T-helper 1 cell (primary cell): ENCODE measurements at regions not wholly inside any gene's neighbourhood (a gene's known extent, or its start where the extent isn't known, plus 50 kb on each side); places are given as distances from the start of the nearest gene placed in this dataset.

Experiments used
- DNase-seq, 5 donors: peaks; one replicate each; pipeline ENCODE4 v3.0.0-alpha.2; 2012 to 2020

DNA sequence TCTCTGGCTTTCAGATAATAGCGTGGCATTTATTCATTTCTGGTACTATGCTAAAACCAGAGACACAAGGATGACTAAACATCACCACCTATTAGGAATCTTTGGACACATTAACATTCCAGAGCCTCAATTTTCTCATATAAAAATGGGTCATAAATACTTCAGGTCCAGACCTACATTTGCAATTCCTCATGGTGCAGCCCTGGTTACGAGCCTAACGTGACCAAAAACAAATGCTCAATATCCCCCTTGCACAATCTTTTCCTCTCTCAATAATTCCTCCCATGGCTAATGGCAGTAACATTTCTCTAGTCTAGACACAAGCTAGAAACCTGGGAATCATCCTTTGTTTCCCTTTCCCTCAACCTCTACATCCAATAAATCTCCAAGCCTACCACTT lies 112.8 kb upstream of the NABP1 start:
- no peak for DNase-seq

DNA sequence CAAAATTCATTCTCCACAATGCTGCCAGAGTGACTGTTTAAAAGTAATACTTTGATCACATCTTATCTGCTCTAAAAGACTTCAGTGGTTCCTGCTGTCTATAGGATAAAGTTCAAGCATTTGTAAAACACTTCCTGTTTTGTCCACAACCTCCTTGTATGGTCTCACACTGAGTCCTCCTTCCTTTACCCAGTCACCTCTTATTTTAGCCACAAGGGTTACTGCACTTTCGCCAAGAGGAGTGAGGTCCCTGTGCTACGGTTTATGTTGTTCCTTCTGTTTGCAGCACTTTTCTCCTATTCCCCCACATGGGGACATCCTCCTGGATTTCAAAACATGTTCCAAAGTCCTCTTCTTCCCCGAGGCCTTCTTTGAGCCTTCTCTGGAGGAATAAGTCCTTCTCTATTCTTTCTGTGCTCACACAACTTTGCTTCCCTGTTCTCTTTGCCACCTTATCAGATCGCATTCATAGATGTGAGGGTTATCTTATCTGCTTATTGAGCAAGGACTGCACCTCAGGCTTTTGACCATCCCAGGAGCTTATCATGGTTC lies 112.2 kb upstream of the NABP1 start:
- peak in 1 of 5 donors; percentile 29 for DNase-seq

DNA sequence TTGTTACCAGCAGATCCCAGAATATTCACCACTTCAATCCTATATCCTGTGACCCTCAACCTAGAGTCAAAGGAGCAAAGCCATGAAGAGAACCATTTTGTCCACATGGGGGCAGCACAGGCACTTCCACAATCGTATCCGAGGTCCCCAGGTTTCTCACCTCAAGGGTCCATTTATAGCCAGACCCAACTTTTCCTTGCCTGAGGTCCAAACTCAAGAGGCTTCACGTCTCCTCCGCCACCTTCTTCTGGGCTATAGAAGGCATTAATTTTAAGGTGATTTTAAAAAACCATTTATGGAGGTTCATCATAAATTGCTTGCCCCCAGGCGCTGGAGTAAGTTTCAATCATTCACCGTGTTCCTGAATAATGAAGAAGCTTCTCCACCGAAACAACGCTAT lies 111.6 kb upstream of the NABP1 start:
- DNase-seq, result peak; percentile 20 to 63 (median 47)

DNA sequence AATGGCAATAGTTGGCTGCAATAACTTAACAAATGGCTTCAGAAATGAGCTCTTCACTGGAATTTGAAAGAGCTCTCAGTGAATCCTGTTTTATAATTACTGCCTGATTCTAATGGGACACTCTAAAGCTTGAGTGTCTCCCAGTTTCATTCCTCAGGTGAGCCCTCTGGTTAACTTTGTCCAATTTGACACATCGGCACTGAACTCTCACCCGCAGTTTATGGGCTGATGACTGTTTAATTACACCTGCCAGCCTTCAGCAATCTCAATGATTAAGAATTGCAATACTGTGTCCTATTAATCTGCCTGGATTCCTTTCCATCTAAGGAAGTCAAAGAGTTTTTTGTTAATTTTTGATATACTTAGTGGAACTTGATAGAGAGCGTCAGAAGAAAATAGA lies 110.7 kb upstream of the NABP1 start:
- DNase-seq, result no peak

DNA sequence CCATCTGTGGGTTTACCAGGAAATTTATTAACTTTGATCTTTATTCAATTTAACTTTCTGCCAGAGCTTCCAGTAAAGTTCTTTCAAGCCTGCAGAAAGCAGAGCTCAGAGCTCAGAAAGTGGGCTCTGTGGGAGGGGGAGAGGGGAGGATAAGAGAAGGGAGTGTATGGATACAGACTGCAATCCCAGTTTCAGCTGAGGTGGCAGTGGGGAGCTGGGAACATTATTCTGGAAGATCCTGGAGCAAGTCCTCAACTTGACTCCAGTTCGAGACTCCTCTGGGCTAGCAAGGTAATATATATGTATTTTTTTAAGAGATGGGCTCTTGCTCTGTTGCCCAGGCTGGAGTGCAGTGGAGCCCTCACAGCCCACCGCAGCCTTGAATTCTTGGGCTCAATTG lies 108.9 kb upstream of the NABP1 start:
- DNase-seq, result no peak

DNA sequence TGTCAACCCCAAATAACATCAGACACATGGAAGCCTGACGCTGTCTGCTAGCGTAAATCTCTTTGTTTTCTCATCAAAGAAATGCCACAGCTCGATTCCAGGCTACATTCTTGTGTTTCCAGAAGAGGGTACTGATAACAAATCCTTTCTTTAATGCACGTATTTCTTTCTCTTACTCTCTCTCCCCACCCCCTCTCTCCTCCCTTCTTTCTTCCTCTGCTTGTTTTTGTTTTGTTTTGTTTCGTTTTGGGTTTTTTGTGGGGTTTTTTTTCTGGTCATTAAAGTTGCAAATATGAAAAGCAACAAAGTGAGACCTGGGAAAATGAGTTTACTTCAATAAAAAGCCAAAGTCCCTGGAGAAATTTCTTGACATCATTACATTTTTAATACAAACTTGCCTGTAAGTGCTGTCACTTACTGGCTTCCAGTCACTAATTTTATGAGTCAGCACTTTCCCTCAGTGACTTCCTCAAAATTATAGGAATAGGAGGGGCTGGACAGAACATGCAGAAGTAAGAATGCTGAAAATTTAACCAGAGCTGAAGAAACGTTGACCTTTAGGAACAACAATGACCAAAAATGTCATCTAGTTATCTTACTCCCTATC lies 106.7 kb upstream of the NABP1 start:
- peak in 1 of 5 donors; percentile 69 for DNase-seq

DNA sequence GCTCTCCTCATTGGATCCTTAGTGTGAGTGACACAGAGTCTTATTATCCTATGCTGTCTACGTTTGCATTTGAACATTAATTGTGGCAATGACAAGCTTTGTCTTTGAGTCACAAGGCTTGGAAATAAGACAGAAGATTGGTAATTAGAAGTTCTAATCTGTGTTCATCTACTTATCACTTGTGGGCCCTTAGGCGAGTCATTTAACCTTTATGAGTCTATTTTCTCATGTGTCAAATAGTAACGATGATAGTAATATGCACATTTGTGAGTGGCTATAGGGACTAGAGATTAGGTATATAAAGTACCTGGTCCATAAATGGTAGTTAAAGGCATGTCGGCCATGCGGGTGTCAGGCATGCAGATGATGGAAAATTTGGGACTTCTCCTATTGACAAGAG lies 105.6 kb upstream of the NABP1 start:
- DNase-seq, result no peak

DNA sequence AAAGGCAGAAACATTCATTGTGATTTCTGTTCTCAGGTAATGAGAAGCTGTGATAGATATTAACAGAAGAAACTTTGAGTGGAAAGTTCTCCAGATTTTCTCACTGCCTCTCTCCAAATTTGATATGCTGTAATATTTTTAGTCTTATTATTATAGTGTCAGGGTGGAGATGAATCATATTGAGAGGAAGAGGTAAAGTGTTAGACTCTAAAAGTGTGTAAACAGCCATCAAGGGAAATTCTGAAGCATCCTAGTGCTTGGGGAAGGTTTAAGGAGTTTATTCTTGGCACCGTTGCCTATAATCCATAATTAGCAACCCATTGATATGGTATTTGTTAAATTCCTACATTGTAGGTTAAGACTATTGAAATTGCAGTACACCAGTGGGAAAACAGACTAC lies 104.7 kb upstream of the NABP1 start:
- DNase-seq, result no peak

DNA sequence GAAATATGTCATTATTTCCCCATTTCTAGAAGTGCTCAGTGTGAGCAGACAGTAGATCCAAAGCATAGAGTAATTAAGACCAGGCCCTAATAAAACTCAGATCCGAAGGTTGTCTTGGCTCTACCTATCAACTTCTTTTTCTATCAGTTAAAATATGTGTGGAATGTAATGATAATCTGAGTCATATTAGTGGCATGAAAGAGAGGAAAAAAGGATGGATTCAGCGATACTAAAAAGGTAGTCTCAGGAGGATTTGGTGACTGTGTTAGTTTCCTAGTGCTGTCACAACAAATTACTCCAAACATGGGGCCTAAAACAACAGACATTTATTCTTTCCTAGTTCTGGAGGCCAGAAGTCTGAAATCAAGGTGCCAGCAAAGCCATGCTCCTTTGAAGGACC lies 103.7 kb upstream of the NABP1 start:
- DNase-seq, result no peak

DNA sequence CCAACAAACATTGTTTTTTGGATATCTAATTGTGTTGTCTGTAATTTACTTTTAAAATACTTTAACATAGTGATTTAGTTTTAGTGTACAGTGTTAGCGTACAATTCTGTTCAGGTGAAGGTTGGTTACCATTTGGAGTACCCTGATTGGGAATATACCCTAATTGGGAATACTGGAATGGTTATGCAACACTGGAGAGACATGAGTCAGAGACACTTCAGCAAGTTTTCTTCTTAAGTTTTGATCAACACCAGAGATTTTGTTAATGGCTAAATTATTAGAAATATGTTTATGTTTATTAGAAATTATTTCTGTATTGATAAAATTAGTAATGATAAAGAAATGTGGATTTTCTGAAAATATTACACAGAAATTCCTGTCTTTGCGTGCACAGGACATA lies 100.3 kb upstream of the NABP1 start:
- no peak for DNase-seq

DNA sequence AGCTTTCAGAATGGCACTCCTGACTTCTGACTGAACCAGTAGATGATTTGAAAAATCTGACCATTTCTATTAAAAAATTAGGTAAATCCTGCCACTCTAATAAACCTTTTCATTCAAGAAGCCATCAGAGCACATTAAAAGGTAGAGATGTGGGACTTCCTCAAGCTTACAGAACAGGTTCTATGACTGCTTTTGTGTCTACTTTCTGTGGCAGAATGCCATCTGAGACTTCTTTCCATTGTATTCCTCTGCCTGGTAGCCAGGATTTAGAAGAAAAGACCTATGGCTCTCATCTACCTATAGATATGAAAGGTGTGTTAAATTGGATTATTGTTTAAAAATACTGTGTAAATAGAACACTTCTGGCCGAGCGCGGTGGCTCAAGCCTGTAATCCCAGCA lies 99.9 kb upstream of the NABP1 start:
- no peak for DNase-seq

DNA sequence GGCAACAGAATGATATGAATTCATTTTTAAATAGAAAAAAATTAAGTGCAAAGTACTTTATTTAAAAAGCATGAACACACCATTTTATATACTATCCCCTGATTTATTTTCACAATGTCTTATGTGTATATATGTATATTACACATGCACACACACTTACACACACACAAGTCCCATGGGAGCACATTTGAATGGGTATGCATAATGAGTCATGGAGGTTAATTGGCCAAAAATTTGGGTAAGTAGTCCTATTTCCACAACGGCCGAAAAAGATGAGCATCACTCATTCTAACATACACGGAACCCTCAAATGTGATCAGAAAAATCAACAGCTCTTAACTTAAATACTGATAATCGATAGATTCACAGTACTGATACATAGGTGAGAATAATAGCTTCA lies 97.4 kb upstream of the NABP1 start:
- no peak for DNase-seq

DNA sequence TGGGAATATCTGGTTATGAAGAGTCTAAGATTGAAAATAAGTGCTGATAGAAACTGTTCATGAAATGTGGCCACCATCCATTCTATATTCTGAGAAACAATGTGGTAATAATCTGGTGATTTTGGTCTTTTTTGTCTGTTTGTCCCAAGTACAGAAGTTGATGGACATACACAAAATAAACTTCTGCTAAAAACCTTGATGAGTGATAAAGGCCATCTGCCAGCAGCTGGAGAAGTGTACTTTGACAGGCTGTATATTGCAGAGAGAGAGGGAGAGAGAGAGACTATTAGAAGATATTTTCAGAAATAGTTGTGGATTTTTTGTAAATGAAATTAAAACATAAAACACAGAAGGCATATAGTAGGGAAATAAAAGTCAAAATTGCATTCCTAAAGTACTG lies 96.9 kb upstream of the NABP1 start:
- no peak for DNase-seq

DNA sequence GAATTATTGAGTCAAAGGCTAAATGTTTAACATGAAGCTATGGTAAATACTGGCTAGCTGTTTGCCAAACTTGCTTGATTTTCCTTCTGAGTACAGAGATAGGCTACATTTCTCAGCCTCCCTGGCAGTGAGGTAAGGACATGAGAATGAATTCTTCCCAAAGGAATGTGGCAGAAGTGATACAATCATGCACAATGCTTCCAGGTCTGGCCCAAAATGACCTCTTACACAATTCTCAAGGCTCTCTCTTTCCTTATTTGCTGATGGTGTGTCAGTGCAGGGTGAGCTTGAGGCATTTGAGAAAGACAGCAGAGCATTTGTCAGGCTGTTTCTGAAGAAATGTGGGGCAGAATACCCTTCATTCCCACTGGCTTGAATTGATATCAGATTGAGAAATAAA lies 95.6 kb upstream of the NABP1 start:
- DNase-seq, result no peak

DNA sequence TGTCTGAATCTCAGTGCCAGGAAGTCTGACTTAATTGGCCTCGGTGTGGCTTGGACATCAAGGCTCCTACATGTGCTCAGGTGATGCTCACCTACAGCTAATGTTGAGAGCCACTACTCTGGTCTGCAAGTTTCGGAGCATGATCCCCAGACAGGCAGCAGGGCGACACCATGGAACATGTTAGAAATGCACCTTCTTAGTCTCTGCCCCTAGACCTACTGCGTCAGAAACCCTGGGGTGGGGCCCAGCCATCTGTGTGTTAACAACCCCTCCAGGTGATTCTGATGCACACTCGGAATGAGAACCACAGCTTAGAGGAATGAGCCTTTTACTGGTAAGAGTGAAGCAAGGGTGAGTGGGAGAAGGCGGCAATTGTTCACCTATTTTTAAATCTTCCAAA lies 86.9 kb upstream of the NABP1 start:
- no peak for DNase-seq

DNA sequence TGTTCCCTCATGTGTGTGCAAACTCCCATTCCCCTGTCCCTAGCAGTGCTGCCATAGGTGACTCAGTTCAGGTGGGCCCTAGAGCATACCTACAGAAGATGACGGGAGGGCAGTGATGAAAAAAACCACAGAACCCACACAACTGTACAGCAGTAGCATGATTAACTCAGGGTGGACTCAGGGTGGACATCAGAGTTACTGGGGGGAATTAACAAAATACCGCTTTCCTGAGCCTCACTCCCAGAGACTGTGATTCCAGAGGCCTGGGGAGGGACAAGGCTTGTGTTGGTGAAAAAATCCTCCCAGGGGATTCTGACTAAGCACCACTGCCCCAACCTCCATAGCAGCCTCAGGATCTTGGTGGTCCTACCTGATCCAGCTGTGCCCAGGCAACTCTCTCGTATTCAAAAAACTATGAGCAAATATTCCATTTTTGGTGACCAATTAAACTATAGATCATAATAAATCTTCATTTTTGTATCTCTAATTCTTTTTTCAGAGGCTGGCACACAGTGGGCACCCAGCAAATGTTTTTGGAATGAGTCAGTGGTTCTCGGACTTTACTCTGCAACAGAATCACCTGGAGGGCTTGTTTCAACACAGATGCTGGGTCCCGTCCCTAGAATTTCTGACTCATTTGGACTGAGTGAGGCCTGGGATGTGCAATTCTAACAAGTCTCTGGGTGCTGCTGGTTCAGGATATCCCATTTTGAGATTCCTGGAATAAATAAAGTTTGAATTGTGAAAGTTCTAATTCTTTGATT lies 84.1 kb upstream of the NABP1 start:
- DNase-seq, result no peak

DNA sequence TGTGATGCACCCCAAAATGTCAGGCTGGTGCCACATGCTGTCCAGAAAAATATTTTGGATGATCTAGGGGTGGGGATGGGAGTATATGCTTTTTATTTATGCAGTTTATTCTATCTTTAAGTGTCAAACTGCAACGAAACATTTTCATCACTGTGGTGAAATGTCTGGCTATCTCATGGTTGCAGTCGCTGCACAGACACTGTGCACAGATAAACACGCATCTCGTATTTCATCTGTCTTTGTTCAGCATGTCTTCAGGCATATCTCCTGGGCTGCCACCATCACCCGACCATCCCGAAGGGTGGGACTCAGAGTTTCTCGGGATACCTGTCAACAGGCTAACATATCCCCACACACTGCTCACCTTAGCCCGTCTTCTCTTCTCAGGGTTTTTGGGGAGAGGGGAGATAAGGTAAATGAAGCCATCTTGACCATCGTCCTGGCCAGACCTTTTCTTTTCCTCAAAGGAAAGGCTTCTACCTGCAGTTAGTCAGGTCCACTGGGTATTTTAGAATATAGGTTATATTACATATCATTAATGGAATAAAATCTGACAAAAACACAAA lies 80.7 kb upstream of the NABP1 start:
- no peak for DNase-seq

DNA sequence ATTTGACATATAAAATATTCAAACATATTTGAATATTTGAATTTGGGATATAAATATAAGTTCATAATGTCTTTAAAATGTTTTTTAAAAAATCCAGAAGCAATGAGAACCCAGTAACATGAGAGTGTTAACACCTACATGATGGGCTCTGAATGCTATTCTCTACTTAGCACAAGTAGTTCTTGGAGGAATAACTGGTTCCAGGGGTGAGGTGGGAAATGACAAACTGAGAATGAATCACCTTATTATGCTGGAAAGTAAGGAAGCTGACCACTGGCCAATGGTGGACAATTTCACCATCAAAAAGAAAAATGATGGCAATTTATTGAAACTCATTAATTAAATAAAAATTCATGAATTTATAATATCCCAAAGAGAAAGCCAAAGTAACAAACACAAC lies 79.6 kb upstream of the NABP1 start:
- no peak for DNase-seq

DNA sequence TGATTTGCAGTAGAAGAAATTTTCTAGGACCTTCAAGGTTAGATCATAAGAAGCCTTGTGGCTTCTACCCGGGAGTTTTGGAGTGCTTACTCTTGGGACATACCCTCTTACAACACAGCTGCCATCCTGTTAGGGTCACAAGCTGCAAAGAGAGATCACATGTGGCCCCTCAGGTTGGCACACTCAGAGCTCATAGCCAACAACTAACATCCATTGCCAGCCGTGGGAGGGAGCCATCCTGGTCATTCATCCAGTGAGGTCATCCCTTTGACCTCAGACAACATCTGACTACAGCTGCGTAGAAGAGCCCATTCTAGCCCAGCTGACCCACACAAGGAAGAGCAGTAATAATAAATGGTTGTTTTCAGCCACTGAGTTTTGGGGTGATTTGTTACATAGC lies 76.9 kb upstream of the NABP1 start:
- no peak for DNase-seq

DNA sequence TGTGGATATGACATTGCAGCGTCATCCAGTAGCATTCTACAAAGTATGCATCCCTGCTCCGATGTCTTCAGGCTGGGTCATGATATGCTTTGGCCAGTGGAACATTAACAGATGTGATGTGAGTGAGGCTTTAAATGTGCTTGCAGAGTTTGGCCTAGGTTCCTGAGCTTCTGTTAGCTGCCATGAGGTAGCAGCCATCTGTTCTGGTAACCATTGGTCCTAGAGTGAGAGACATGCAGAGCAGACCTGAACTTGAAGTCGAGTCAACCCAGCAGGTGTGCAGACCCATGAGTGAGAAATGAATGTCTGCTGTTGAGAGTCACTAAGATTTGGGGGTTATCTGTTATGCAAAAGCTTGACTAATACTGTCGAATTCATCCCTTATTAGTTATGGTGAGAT lies 73.8 kb upstream of the NABP1 start:
- no peak for DNase-seq

DNA sequence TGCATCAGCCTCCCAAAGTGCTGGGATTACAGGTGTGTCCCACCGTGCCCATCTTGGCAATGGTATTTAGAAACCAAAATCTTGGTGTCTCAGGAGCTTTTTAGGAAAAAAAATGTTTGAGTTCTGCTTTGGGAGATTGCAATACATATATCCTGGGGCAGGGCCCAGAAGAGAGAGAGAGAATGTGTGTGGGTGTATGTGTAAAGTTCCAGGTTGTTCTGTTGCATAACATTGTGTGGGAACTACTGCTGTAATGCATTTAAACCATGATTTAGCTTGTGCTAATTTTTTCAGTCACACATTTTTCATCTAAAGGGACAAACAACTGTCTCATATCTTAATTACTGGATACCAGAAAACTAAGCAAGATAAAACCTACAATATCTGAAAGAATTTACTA lies 70.8 kb upstream of the NABP1 start:
- no peak for DNase-seq

DNA sequence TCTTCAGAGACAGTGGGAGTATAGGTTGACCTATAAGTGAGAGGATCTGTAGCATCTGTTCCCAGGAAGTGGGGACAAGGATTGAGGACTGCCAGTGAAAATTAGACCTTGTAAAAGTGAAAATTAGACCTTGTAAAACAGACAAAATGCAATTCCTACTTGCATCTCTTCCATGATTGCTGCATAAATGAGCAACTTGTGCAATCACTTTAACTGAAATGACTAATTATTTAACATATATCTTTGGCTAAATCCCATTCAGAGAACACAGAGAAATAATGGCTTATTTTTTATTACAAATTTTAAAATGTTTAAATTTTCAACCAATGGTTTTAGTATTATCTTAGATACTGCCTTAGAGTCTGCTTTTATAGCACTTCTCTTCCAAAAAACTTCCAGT lies 67.2 kb upstream of the NABP1 start:
- no peak for DNase-seq

DNA sequence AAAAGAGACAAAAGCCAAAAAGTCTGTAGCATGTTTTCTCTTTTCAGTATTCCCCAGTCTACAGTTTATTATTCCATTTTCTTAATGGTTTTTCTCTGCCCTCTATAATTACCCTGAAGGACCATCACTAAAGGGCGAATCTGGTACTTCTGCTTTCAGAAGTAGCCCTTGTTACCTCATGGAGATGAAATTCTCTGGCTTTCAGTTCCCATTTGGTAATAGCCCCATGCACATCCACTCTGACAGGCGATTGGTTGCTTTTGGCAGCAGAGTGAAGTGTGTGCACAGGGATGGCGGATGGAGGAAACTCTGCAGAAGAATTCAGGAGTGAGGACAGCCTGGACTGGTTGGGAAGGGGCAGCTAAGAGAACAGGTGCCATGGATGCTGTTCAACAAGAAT lies 66.3 kb upstream of the NABP1 start:
- no peak for DNase-seq

DNA sequence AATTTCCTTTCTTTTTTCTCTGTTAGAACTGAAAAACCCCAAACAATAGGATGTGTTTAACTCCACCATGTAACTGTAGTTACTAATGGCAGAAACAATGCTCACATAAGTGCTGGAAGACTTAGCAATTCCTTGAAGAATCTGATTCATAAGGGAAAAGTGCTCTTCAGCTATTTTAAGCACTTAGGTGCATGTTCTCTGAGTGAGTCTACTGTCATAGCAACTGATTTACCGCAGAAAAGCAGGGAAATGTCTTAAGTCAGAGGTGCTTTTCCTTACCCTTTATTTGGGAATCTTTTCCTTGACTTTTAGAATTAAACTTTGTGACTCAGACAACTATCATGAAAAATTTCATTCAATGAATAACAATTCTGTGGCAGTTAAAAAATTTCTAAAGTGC lies 65.4 kb upstream of the NABP1 start:
- no peak for DNase-seq
